ENCODE measurements at regions not wholly inside any gene's neighbourhood (a gene's known extent, or its start where the extent isn't known, plus 50 kb on each side); places are given as distances from the start of the nearest gene placed in this dataset.
"Not testable (repeated sequence)": the region's sequence is repeated elsewhere in the genome, so short reads cannot be mapped to it uniquely, and the experiment has no call there.

GRCh38 chr7:136123352-136123751 lies 146.2 kb upstream of the MTPN start:
- Mint-ChIP-seq H3K27ac (no peak overlapping the region), H3K9me3 (peaks cover 10% of the 10 kb centered on the region), H3K4me3 (no peak overlapping the region), H3K36me3 (no peaks in the 10 kb centered on the region), H3K27me3 (no peaks in the 10 kb centered on the region), H3K4me1 (ENCODE audit: low read depth in 2 of 2) (peaks cover 4 to 5% of the 10 kb centered on the region in 2 donors)
- ATAC-seq, result peak in 1 of 2 donors; percentile 28
- DNase-seq (ENCODE audit: low spot score), result no peak

- DNase-seq (ENCODE audit: low spot score) (no peak), ATAC-seq (no peak)
- H3K36me3 Mint-ChIP-seq, result no peaks in the 10 kb centered on the region
- no peaks in the 10 kb centered on the region for H3K27me3 Mint-ChIP-seq
- H3K27ac Mint-ChIP-seq, result no peak overlapping the region
- no peak overlapping the region for H3K4me3 Mint-ChIP-seq
- H3K9me3 Mint-ChIP-seq, result peaks cover 7% of the 10 kb centered on the region
- peaks cover 5 to 7% of the 10 kb centered on the region in 2 donors for H3K4me1 Mint-ChIP-seq (ENCODE audit: low read depth in 2 of 2)
These were observed 144.9 kb upstream of the MTPN start for GRCh38 chr7:136122026-136122425.

GRCh38 chr7:136117539-136117938 lies 140.4 kb upstream of the MTPN start:
- Mint-ChIP-seq H3K4me3 (no peak overlapping the region), H3K9me3 (peaks cover 7% of the 10 kb centered on the region), H3K27ac (no peak overlapping the region), H3K27me3 (no peaks in the 10 kb centered on the region), H3K4me1 (ENCODE audit: low read depth in 2 of 2) (peaks cover 6 to 7% of the 10 kb centered on the region in 2 donors), H3K36me3 (no peaks in the 10 kb centered on the region)
- ATAC-seq, result no peak
- no peak for DNase-seq (ENCODE audit: low spot score)

GRCh38 chr7:136116186-136116585 lies 139.0 kb upstream of the MTPN start:
- DNase-seq (ENCODE audit: low spot score), result no peak
- H3K36me3 Mint-ChIP-seq, result peaks cover 5% of the 10 kb centered on the region
- peaks cover 4% of the 10 kb centered on the region for H3K9me3 Mint-ChIP-seq
- ATAC-seq, result no peak
- H3K4me1 Mint-ChIP-seq (ENCODE audit: low read depth in 2 of 2), result peaks cover 6 to 7% of the 10 kb centered on the region in 2 donors
- H3K4me3 Mint-ChIP-seq, result no peak overlapping the region
- no peak overlapping the region for H3K27ac Mint-ChIP-seq
- no peaks in the 10 kb centered on the region for H3K27me3 Mint-ChIP-seq

- peaks cover 5% of the 10 kb centered on the region for H3K9me3 Mint-ChIP-seq
- H3K4me1 Mint-ChIP-seq (ENCODE audit: low read depth in 2 of 2), result peaks cover 6 to 7% of the 10 kb centered on the region in 2 donors
- no peak overlapping the region for H3K27ac Mint-ChIP-seq
- H3K27me3 Mint-ChIP-seq, result no peaks in the 10 kb centered on the region
- DNase-seq (ENCODE audit: low spot score) (peak; percentile 69), ATAC-seq (peak; percentile 79 to 80)
- no peak overlapping the region for H3K4me3 Mint-ChIP-seq
- H3K36me3 Mint-ChIP-seq, result peaks cover 5% of the 10 kb centered on the region
These were observed 138.0 kb upstream of the MTPN start for GRCh38 chr7:136114966-136115762.

GRCh38 chr7:136114467-136114866 lies 137.3 kb upstream of the MTPN start:
- not testable (repeated sequence) for H3K4me1 Mint-ChIP-seq (ENCODE audit: low read depth in 2 of 2); H3K27ac Mint-ChIP-seq; H3K4me3 Mint-ChIP-seq; DNase-seq (ENCODE audit: low spot score); ATAC-seq; H3K36me3 Mint-ChIP-seq; H3K9me3 Mint-ChIP-seq; H3K27me3 Mint-ChIP-seq

GRCh38 chr7:136109037-136109436 lies 131.9 kb upstream of the MTPN start:
- H3K9me3 Mint-ChIP-seq, result peaks cover 12% of the 10 kb centered on the region
- ATAC-seq; H3K4me1 Mint-ChIP-seq (ENCODE audit: low read depth in 2 of 2); H3K4me3 Mint-ChIP-seq; DNase-seq (ENCODE audit: low spot score); H3K27me3 Mint-ChIP-seq; H3K27ac Mint-ChIP-seq: not testable (repeated sequence)
- H3K36me3 Mint-ChIP-seq, result peaks cover 17% of the 10 kb centered on the region

- Mint-ChIP-seq H3K9me3 (peaks cover 9% of the 10 kb centered on the region), H3K36me3 (peaks cover 12% of the 10 kb centered on the region), H3K27me3 (no peaks in the 10 kb centered on the region), H3K27ac (no peak overlapping the region), H3K4me3 (no peak overlapping the region), H3K4me1 (ENCODE audit: low read depth in 2 of 2) (no peaks in the 10 kb centered on the region)
- DNase-seq (ENCODE audit: low spot score) (no peak), ATAC-seq (no peak)
These were observed 128.0 kb upstream of the MTPN start for GRCh38 chr7:136105191-136105590.

GRCh38 chr7:136104269-136104603 lies 127.1 kb upstream of the MTPN start:
- DNase-seq (ENCODE audit: low spot score) (no peak), ATAC-seq (no peak)
- Mint-ChIP-seq H3K27ac (no peak overlapping the region), H3K4me1 (ENCODE audit: low read depth in 2 of 2) (no peaks in the 10 kb centered on the region), H3K9me3 (peaks cover 12% of the 10 kb centered on the region), H3K27me3 (no peaks in the 10 kb centered on the region), H3K36me3 (peaks cover 12% of the 10 kb centered on the region), H3K4me3 (no peak overlapping the region)

GRCh38 chr7:136103545-136104268 lies 126.5 kb upstream of the MTPN start:
- H3K27me3 Mint-ChIP-seq, result no peaks in the 10 kb centered on the region
- H3K4me3 Mint-ChIP-seq, result no peak overlapping the region
- no peaks in the 10 kb centered on the region for H3K4me1 Mint-ChIP-seq (ENCODE audit: low read depth in 2 of 2)
- H3K9me3 Mint-ChIP-seq, result peaks cover 12% of the 10 kb centered on the region
- H3K36me3 Mint-ChIP-seq, result peaks cover 12% of the 10 kb centered on the region
- no peak overlapping the region for H3K27ac Mint-ChIP-seq
- no peak for ATAC-seq
- DNase-seq (ENCODE audit: low spot score), result no peak

- H3K9me3 Mint-ChIP-seq, result peaks cover 8% of the 10 kb centered on the region
- H3K4me1 Mint-ChIP-seq (ENCODE audit: low read depth in 2 of 2), result no peaks in the 10 kb centered on the region
- H3K27me3 Mint-ChIP-seq, result no peaks in the 10 kb centered on the region
- H3K4me3 Mint-ChIP-seq, result no peak overlapping the region
- ATAC-seq, result peak in 1 of 2 donors; percentile 15
- no peak overlapping the region for H3K27ac Mint-ChIP-seq
- H3K36me3 Mint-ChIP-seq, result peaks cover 6% of the 10 kb centered on the region
- no peak for DNase-seq (ENCODE audit: low spot score)
These were observed 125.7 kb upstream of the MTPN start for GRCh38 chr7:136102881-136103280.

GRCh38 chr7:136092714-136093113 lies 115.6 kb upstream of the MTPN start:
- H3K9me3 Mint-ChIP-seq, result not testable (repeated sequence)

GRCh38 chr7:136087881-136088280 lies 110.7 kb upstream of the MTPN start:
- H3K4me1 Mint-ChIP-seq (ENCODE audit: low read depth in 2 of 2), result peaks cover 3 to 6% of the 10 kb centered on the region in 2 donors
- H3K27me3 Mint-ChIP-seq, result no peaks in the 10 kb centered on the region
- no peaks in the 10 kb centered on the region for H3K9me3 Mint-ChIP-seq
- DNase-seq (ENCODE audit: low spot score) (no peak), ATAC-seq (no peak)
- H3K36me3 Mint-ChIP-seq, result peaks cover 2% of the 10 kb centered on the region
- no peak overlapping the region for H3K27ac Mint-ChIP-seq
- peak overlapping the region; percentile 63 for H3K4me3 Mint-ChIP-seq

More at GRCh38 chr7:136092714-136093113, 115.6 kb upstream of the MTPN start:
- ATAC-seq; H3K36me3 Mint-ChIP-seq; H3K4me3 Mint-ChIP-seq; H3K4me1 Mint-ChIP-seq (ENCODE audit: low read depth in 2 of 2); H3K27ac Mint-ChIP-seq; H3K27me3 Mint-ChIP-seq; DNase-seq (ENCODE audit: low spot score): not testable (repeated sequence)

- ATAC-seq (peak; percentile 93 to 95), DNase-seq (ENCODE audit: low spot score) (no peak)
- Mint-ChIP-seq H3K27ac (peak overlapping the region; percentile 27 to 45), H3K4me3 (peak overlapping the region; percentile 63), H3K27me3 (peaks cover 0 to 3% of the 10 kb centered on the region in 2 donors), H3K4me1 (ENCODE audit: low read depth in 2 of 2) (peaks cover 3 to 6% of the 10 kb centered on the region in 2 donors), H3K36me3 (no peaks in the 10 kb centered on the region), H3K9me3 (no peaks in the 10 kb centered on the region)
These were observed 109.6 kb upstream of the MTPN start for GRCh38 chr7:136086712-136087111.

Data from natural killer cell treated with Interleukin-12 subunit alpha and Interleukin-12 subunit beta and Interleukin-15 and Interleukin-18, amount 100 ng/mL, for 72 hours (primary cell).